Urothelium cell line (cell line): ENCODE measurements at regions not wholly inside any gene's neighbourhood (a gene's known extent, or its start where the extent isn't known, plus 50 kb on each side); places are given as distances from the start of the nearest gene placed in this dataset.
A peak's percentile ranks its signal among the peaks of the same experiment; 100 is the strongest.
"Not testable (repeated sequence)": the region's sequence is repeated elsewhere in the genome, so short reads cannot be mapped to it uniquely, and the experiment has no call there.

Experiments
- DNase-seq: peaks from one replicate; pipeline ENCODE4 v3.0.0; 2011; ENCODE audit warnings: low spot score, mixed read lengths
- FAIRE-seq: peaks from 2 replicates; lab custom pipeline; 2011; peaks lifted over from hg19 to GRCh38; lab: Jason Lieb, UNC

DNA sequence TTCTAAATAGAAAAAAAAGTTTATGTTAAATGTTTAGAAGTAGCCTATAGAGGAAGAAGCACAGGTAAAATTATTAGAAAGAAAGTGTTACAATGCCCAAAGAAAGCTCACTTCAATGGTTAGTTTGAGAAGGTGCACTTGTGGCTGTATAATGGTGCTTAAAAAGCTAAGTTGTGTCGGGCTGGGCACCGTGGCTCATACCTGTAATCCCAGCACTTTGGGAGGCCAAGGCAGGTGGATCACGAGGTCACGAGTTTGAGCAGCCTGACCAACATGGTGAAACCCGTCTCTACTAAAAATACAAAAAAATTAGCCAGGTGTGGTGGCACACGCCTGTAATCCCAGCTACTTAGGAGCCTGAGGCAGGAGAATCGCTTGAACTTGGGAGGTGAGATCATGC lies 355.7 kb upstream of the ANKRD30A start:
- DNase-seq, FAIRE-seq: not testable (repeated sequence)

DNA sequence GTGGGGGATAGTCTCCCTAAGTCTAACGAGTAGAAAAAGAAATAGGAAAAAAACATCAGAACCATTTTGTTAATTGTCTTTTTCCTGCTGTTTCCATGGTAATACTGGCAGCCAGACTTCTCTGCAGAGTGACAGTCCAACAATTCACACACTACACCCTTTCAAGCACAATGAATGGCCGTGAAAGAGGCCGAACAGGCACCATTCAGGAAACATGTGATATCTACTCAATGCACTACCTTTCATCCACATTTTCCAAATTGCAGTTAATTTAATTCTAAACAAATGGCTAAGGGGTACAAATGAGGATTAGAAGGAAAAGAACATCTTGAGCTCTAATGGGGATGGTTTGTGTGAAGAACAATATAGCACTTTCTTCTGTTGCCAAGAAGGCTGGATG lies 358.5 kb upstream of the ANKRD30A start:
- no peak for FAIRE-seq
- DNase-seq, result no peak

DNA sequence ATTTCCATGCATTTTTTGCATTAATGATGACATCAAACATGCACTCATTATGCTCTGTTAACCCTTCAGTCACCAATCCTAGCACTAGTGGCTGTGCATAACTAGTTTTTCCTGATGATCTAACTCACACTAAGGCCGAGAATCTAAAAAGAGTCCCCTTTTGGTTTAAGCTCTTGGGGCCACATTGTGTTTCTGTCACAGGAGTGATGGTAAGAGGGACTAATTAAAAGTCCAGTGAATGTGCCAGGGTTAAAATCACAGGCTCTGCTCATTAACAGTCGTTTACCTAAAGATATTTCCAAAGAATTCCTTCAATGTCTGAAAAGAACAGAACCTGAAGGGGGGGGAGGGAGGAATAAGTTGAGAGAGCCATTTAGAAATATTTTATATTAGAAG lies 359.0 kb upstream of the ANKRD30A start:
- FAIRE-seq, result no peak
- DNase-seq, result no peak

DNA sequence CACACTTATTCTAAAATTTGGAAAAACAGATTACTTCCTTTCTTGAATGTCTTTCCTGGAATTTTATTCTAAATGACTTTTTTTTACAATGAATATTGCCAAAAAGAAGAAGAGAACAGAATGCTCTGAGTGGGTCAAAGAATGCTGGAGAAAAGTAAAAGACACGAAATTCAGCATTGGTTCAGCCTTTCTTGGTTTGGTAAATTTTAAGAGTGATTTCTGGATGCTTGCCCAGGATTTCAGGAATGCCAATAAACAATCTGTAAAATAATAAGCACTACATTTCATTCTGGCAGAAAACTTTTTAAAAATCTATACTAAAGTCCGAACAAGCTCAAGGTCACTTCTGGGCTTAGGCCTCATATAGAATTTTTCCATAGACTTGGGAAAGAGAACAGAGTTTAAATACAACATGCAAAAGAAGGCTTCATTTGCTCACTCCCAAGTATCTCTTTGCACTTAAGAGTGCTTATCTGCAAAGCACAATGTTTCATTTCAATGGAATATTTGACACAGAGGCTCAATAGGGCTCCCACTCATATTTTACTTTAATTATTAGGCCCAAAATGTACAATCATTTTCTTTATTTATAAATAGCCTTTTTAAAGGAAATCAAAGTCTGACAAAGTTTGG lies 359.5 kb upstream of the ANKRD30A start:
- DNase-seq (no peak), FAIRE-seq (no peak)

DNA sequence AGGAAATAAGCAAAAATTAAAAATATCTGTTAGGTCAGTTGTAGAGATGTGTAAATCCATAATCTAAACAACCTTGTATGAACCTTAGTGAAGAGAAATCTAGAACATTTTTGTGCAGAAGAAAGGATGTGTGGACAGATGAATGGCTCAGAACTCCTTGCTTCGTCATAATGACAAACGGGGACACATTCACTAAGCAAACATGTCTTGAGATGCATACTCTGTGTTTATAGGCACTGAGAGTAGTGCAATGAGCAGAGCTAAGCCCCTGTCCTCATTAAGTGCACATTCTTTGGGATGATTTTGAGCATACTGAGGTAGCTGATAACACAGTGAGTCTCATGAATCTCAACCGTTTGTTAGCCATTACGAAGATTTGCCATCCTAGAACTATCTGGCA lies 360.6 kb upstream of the ANKRD30A start:
- DNase-seq (no peak), FAIRE-seq (no peak)

DNA sequence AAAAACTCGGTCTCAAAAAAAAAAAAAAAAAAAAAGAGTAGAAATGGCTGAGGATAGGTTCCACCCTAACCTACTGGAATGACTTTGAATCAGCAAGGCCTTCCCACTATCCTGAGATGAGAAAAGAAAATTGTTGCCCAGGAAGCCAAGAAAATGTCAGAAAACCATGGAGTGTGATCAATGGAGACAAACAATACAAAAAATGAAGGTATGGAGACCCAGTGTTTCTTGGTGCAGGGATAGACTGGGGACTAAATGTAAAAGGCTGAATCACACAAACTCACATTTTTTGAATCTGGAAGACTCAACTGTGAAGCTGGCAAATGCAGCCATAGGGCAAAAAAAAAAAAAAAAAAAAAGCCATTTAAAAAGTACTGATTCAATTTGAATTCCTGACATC lies 364.3 kb upstream of the ANKRD30A start:
- DNase-seq (no peak), FAIRE-seq (no peak)

DNA sequence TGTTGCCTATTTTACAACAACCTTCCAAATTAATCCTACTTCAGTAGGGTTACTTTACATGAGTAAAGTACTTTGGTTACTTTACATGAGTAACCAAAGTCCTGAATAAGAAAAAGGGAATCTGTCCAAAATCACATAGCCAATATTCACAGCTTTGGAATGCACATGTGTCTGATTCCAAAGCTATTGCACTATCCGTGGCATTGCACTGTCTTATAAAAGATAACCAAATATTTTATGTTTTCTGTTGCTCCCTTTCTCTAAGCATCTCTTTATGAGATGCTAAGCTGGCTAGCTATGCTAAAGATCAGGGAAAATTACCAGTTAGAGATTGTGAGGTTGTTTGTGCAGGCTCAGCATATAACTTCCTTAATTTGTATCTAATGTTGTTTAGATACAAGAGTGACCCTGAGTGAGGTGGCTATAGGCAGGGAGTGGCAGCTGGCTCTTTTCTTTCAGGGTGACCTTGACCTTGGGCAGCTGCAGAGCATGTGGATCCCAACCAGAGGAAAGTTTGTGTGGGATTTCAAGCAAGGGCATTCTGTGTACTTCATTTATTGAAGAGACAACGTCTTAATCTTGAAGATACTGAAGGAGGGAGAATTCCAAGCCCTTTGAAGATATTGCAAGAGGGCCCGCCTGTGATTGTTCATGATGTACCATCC lies 366.1 kb upstream of the ANKRD30A start:
- FAIRE-seq (no peak), DNase-seq (peak; percentile 45)

DNA sequence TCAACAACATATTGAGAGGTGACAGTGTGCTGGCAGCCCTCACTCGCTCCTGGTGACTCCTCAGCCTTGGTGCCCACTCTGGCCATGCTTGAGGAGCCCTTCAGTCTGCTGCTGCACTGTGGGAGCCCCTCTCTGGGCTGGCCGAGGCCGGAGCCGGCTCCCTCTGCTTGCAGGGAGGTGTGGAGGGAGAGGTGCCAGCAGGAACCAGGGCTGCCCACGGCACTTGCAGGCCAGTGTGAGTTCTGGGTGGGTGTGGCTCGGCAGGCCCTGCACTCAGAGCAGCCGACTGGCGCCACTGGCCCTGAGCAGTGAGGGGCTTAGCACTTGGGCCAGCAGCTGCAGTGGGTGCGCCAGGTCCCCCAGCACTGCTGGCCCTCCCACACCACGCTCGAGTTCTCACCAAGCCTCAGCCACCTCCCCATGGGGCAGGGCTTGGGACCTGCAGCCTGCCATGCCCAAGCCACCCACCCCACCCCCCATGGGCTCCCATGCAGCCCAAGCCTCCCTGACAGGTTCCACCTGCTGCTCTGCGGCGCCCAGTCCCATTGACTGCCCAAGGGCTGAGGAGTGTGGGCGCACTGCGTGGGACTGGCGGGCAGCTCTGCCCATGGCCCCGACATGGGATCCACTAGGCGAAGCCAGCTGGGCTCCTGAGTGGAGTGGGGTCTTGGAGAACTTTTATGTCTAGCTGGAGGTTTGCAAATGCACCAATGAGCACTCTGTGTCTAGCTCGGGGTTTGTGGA lies 377.1 kb upstream of the ANKRD30A start:
- FAIRE-seq (no peak), DNase-seq (no peak)

DNA sequence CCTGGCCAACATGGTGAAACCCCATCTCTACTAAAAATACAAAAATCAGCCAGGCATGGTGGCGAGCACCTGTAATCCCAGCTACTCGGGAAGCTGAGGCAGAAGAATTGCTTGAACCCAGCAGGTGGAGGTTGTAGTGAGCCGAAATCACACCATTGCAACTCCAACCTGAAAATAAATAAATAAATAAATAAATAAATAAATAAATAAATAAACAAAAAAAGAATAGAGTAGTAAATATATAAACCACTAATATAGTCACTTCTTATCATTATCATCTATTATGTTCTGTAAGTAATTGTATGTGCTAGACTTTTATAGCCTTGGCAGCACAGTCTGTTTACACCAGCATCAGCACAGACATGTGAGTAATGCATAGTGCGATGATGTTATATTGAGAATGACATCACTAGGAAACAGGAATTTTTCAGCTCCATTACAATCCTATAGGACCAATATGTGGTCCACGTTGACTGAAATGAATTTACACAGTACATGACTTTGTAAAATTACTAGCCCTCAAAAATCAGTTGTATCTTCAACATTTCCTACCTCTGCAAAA lies 385.4 kb upstream of the ANKRD30A start:
- FAIRE-seq (no peak), DNase-seq (no peak)

DNA sequence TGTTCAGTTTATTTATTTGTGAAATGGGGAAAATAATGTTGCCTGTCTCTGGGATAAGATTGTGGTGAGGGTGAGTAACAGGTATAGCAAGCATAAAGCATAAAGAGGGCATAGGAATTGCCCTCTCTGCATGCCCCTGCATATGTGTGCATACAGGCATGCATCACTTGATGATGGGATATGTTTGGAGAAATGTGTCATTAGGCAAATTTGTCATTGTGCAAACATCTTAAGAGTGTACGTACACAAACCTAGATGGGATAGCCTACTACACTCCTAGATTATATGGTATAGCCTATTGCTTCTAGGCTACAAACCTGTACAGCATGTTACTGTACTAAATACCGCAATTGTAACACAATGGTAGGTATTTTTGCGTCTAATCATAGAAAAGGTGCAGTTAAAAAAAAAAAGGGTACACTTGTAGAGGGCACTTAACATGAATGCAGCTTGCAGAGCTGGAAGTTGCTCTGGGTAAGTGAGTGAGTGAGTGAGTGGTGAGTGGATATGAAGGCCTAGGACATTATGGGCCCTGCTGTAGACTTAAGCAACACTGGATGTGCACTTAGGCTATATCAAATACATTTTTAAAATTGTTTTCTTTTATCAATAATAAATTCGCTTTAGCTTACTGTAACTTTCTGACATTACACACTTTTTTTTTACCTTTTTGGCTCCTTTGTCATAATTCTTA lies 386.5 kb upstream of the ANKRD30A start:
- FAIRE-seq (peak; percentile 83), DNase-seq (no peak)

DNA sequence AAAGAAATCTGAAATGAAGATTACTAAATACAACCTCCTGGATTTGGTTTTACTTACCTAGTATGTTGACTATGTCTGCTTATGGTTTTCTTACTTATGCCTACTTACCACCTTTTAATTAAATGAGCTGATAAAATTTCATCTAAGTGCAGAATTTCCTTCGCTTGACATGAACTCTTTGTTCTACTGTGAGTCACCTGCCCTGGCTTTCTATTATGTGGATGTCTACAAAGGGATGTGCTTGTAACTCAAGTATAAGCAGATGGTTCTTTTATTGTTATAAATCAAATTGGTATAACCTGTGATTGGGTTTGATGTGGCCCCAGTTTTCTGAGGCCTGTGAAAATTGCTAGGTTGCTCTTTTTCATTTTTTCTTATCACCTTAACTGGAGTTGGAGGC lies 389.1 kb upstream of the ANKRD30A start:
- no peak for FAIRE-seq
- no peak for DNase-seq

DNA sequence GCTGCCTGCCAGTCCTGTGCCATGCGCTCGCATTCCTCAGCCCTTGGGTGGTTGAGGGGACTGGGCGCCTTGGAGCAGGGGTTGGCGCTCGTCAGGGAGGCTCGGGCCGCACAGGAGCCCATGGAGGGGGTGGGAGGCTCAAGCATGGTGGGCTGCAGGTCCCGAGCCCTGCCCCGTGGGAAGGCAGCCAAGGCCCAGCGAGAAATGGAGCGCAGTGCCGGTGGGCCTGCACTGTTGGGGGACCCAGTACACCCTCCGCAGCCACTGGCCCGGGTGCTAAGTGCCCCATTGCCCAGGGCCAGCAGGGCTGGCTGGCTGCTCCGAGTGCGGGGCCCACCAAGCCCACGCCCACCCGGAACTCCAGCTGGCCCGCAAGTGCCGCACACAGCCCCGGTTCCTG lies 390.8 kb upstream of the ANKRD30A start:
- FAIRE-seq, DNase-seq: not testable (repeated sequence)

DNA sequence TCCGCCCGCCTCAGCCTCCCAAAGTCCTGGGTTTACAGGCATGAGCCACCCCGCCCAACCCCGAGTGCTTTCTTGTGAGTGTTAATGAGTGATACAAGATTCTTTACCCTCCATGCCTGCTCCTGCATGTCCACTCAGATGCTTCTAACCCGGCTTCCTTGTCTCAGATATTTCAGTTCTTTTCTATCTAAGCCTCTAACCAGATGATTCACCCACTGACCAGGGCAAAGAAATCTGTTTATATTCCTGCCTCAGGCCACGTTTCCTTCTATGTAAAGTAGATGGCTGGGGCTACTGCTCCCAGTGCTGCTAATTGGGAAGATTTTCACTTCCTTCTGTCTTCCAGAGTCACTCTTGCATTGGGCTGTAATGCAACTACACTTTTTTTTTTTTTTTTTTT lies 395.1 kb upstream of the ANKRD30A start:
- DNase-seq, result no peak

DNA sequence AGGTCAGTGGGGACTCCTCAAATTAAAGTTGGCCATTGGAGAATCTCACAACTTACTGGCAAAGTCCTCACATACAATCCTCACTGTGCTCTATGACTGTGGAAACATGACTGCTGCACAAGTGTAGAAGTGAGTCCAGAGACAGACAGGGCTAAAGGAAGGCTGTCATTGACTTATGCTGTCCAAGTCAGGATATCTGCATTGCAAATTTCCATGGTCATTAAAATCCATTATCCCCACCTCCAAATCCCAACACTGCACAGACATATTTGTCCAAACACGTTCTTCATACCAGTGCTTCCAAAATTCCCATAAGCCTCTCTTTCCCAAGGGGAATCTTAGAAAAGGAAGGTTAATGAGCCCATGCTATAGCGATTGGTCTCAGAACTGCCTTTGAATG lies 396.8 kb upstream of the ANKRD30A start:
- DNase-seq, result no peak

More for the DNA sequence above, 395.1 kb upstream of the ANKRD30A start:
- no peak for FAIRE-seq

DNA sequence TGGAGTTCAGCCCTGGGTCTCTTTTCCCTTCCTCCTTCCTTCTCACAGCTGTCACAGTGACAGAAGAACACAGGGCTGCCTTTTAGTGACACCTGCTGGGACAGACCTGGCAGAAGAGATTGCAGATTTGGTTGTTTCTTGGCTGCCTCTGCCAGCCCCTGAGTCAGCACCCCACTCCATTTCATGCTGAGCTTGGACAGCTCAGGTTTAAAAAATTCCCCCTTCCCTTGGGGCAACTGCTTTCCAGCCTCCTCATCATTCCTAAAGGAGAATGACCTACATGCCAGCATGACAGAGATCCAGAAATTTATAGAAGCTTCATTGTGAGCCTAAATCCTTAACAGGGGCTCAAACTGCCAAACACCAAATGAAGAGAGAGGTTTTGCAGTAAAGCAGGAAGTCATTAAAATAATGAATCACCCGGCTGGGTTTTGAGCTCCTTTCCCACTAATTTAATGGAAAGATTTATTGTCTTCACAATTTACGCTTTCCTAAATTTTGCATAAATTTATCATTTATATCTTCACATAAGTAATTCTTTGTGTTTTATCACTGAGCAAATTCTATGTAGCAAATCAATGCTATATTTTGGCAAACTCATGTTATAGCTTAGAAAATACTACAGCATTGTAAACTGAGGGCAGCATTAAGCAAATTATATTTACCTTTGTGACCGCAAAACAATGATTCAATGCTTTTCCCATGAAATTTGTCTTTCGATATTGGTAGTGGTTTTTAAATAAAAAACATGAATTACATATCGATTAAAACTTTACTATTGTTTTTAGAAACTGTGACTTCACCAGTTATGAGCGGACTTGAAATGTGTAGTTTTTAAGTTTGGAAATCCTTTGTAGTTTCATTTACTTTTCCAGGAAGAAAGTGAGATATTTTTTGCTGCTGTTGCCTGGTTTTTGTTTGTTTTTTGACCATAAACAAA lies 399.5 kb upstream of the ANKRD30A start:
- FAIRE-seq, result peak; percentile 23
- peak; percentile 82 for DNase-seq

More for the DNA sequence above, 396.8 kb upstream of the ANKRD30A start:
- FAIRE-seq, result peak; percentile 5

DNA sequence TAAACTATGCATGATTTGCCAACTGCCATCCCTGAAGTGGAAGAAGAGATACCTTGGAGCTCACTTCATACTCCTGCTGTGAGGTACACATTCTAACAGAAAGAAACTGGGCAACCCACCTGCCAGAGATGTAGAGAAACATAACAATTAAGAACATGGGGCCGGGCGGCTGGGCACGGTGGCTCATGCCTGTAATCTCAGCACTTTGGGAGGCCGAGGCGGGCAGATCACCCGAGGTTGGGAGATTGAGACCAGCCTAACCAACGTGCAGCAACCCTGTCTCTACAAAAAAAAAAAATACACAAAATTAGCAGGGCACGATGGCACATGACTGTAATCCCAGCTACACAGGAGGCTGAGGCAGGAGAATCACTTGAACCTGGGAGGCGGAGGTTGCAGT lies 402.6 kb upstream of the ANKRD30A start:
- no peak for FAIRE-seq

DNA sequence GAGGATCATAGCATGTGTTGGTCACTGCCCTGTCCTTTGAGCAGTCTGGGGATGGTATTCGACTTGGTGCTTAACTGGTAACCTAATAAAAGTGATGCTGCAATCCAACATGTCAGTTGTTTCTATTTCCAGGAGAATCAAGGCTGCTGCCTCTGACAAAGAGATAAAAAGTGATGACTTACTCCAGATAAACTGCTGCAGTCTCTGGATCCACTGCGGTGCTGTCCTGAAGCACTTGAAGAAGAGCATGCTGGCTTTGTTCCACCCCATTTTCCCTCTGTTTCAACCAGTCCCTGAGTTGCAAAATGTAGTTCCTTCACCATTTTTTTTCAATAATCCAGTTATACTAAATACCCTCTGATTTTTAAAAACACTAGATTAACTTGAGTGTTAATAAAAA lies 403.5 kb upstream of the ANKRD30A start:
- FAIRE-seq (no peak), DNase-seq (no peak)

More for the DNA sequence above, 402.6 kb upstream of the ANKRD30A start:
- DNase-seq, result no peak

DNA sequence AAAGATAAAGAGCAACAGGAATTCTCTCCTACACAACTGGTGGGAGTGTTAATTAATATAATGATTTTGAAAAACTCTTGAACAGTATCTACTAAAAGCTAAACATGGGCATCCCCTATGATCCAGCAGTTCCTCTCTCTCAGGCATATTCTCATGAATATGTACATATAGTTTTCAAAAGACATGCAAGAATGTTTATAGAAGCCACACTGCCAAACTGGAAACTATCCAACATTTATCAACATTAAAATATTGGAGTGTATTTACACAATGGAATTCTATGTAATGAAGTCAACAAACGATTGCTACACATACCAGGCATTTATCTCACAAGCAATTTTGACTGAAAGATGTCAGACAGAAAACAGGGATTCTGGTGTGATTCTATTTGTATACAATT lies 404.5 kb upstream of the ANKRD30A start:
- DNase-seq (no peak), FAIRE-seq (no peak)

DNA sequence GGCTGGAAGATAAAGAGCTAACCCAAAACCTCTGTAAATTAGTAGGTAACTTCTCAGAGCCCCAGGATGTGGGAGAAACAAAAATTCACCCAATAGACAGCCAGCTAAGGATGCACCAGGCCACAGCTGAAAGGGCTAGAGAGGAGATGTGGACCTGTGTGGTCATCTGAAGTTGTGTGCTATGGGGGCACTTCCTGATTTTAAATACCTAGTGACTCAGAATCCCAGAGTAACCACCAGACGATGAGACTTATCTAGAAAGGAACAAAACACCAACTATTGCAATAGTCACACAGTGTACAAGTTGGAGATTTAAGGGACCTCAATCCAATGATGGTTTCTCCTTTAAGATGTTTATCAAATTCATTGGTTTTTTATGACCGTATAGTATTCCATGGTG lies 408.3 kb upstream of the ANKRD30A start:
- DNase-seq (no peak), FAIRE-seq (no peak)

DNA sequence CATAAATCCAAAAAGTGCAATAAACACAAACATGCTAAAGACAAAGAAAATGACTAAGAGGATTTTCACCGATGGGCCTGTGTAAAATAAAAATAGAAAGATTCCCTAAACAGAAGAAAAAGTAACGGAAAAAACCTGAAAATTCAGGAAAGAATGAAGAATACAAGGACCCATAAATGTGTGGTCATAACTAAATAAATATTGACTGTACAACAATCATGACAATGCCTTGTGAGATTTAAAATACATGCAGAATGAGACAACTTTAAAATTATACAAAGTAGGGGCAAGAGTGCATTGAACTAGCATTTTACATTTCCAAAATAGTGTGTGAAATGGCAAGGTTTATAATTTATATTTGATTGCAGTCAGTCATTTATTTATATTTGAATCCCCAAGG lies 409.1 kb upstream of the ANKRD30A start:
- DNase-seq (no peak), FAIRE-seq (no peak)
